HepG2 (cell line): ENCODE measurements at regions not wholly inside any gene's neighbourhood (a gene's known extent, or its start where the extent isn't known, plus 50 kb on each side); places are given as distances from the start of the nearest gene placed in this dataset.

Experiments
- ATAC-seq: fragments of 200-7000 bp; cut with Tn5 transposase; 3 replicates; pipeline ENCODE4 v1.9.1; 2020; ENCODE audit warnings: mild to moderate bottlenecking, moderate library complexity
- BruUV-seq: library from RNA; stranded (reverse); fragments of 400-500 nt; replicated peaks from 2 replicates; lab custom pipeline; 2021; lab: Mats Ljungman, UMichigan
- CTCF ChIA-PET: fragments of 300-600 bp; formaldehyde crosslinking; extraction: SDS; loops from one replicate; lab custom pipeline; 2021; ENCODE audit warnings: low total read pairs, inconsistent platforms, low intra/inter-chr PET ratio; lab: Yijun Ruan, JAX
- POLR2A ChIA-PET: fragments of 350-600 bp; sonication (Branson Sonifier 250); formaldehyde crosslinking; loops from one replicate; lab custom pipeline; 2020; ENCODE audit warnings: antibody characterized with exemption, inconsistent platforms; lab: Yijun Ruan, JAX
- DNase-seq: peaks from one replicate; pipeline ENCODE4 v3.0.0-alpha.2; 2015; ENCODE audit warnings: low spot score
- FAIRE-seq: peaks from 3 replicates; lab custom pipeline; 2011; peaks lifted over from hg19 to GRCh38; lab: Jason Lieb, UNC
- H2AFZ ChIP-seq: one replicate; pipeline ENCODE4 v1.6.1; 2011; ENCODE audit warnings: low read length, inconsistent platforms
- H3K27ac ChIP-seq: fragments of 300-600 bp; 3 replicates; pipeline ENCODE4 v1.8.0; 2011; ENCODE audit warnings: mixed run types, mild to moderate bottlenecking, mixed read lengths, low read length, inconsistent platforms; ENCODE audit not compliant: insufficient read depth; ENCODE audit errors: extremely low read length
- H3K27me3 ChIP-seq, 2 experiments: fragments of 200-600 bp in 1 of 2; 2 replicates in 1 of 2; 3 replicates in 1 of 2; pipeline versions ENCODE4 v1.6.0 to v1.8.0; 2011; ENCODE audit warnings: low read length in 2 of 2, mild to moderate bottlenecking in 2 of 2, moderate library complexity in 2 of 2, inconsistent platforms in 1 of 2; ENCODE audit not compliant: insufficient read depth in 2 of 2, control insufficient read depth in 1 of 2
- H3K36me3 ChIP-seq, 2 experiments: fragments of 200-600 bp in 1 of 2; replicated peaks in 1 of 2; 2 replicates in 1 of 2; 3 replicates in 1 of 2; pipeline versions ENCODE4 v1.5.1 to v1.8.0; 2011; ENCODE audit warnings: low read length in 2 of 2, inconsistent platforms in 1 of 2; ENCODE audit not compliant: insufficient read depth in 2 of 2, control insufficient read depth in 1 of 2
- H3K4me1 ChIP-seq: 2 replicates; pipeline ENCODE4 v1.5.1; 2012; ENCODE audit warnings: low read length, inconsistent platforms; ENCODE audit not compliant: insufficient read depth
- H3K4me2 ChIP-seq: 2 replicates; pipeline ENCODE4 v1.6.0; 2011; ENCODE audit warnings: low read depth, low read length, inconsistent platforms
- H3K4me3 ChIP-seq, 3 experiments: fragments of 200-600 bp in 1 of 3; sonication (generic), shearing (Covaris generic) in 1 of 3; replicated peaks in 1 of 3; 2 replicates each; pipeline ENCODE4 v1.5.1; 2011 to 2016; ENCODE audit warnings: low read length in 3 of 3, inconsistent platforms in 2 of 3, low read depth in 2 of 3, mild to moderate bottlenecking in 2 of 3, control low read depth in 1 of 3, mixed read lengths in 1 of 3; ENCODE audit not compliant: insufficient read depth in 1 of 3
- H3K79me2 ChIP-seq: one replicate; pipeline ENCODE4 v1.6.1; 2011; ENCODE audit warnings: low read length, inconsistent platforms; ENCODE audit not compliant: insufficient read depth
- H3K9ac ChIP-seq: 2 replicates; pipeline ENCODE4 v1.6.0; 2011; ENCODE audit warnings: mild to moderate bottlenecking, low read depth, low read length, inconsistent platforms; ENCODE audit not compliant: insufficient read depth
- H3K9me3 ChIP-seq: 2 replicates; pipeline ENCODE4 v1.5.1; 2012; ENCODE audit warnings: mild to moderate bottlenecking, low read length
- H4K20me1 ChIP-seq: 2 replicates; pipeline ENCODE4 v1.6.0; 2011; ENCODE audit warnings: inconsistent platforms, mild to moderate bottlenecking, low read length, moderate library complexity; ENCODE audit not compliant: insufficient read depth
- CBX5 ChIP-seq: sonication (generic); formaldehyde crosslinking; IDR thresholded peaks from 2 replicates; pipeline ENCODE4 v1.4.0; 2020; ENCODE audit warnings: missing genetic modification reagents, borderline replicate concordance
- GRHL1 ChIP-seq: sonication (generic); formaldehyde crosslinking; conservative IDR thresholded peaks from 2 replicates; pipeline ENCODE4 v1.8.0; 2022; ENCODE audit warnings: missing genetic modification reagents
- LBX2 ChIP-seq: sonication (generic); formaldehyde crosslinking; IDR thresholded peaks from 2 replicates; pipeline ENCODE4 v1.5.0; 2020; ENCODE audit warnings: missing genetic modification reagents, mild to moderate bottlenecking, borderline replicate concordance
- MAF1 ChIP-seq: sonication (generic); formaldehyde crosslinking; IDR thresholded peaks from 2 replicates; pipeline ENCODE4 v1.5.0; 2020; ENCODE audit warnings: missing genetic modification reagents, borderline replicate concordance
- REXO4 ChIP-seq: sonication (generic); formaldehyde crosslinking; IDR thresholded peaks from 2 replicates; pipeline ENCODE4 v1.8.0; 2022; ENCODE audit warnings: missing genetic modification reagents, mild to moderate bottlenecking, borderline replicate concordance
- RFX1 ChIP-seq: fragments of 450-650 bp; IDR thresholded peaks from 2 replicates; pipeline ENCODE4 v1.6.1; 2017
- ZNF414 ChIP-seq: sonication (generic); formaldehyde crosslinking; IDR thresholded peaks from 2 replicates; pipeline ENCODE4 v1.5.0; 2020; ENCODE audit warnings: missing genetic modification reagents
- WGBS: methylation state at CpG from one replicate; pipeline ENCODE4 v1.1.6; 2017; ENCODE audit warnings: low lambda C conversion rate; 5-methylcytosine and 5-hydroxymethylcytosine counted together
- in situ Hi-C: cut with HindIII; loops from 2 replicates; pipeline ENCODE4 v1.10.0; 2017; ENCODE audit warnings: low pct_unique_long_range_greater_than_20kb; ENCODE audit not compliant: extremely low pct_ligation_motif_present
- intact Hi-C: fragments of 100-400 bp; cut with micrococcal nuclease; formaldehyde crosslinking; loops from one replicate; pipeline ENCODE4 v1.10.0; 2022; ENCODE audit not compliant: unreplicated experiment

GRCh38 chr2:155301221-155301620, 602.7 kb downstream of the KCNJ3 start (continued):
- TF ChIP-seq REXO4 (CRISPR knock-in tag) (no peak), ZNF414 (no peak), MAF1 (CRISPR knock-in tag) (no peak), CBX5 (no peak)

GRCh38 chr2:155298001-155298400, 599.5 kb downstream of the KCNJ3 start:
- BruUV-seq = no TSS peak
- in situ Hi-C loops = no loop called here
- 2% methylated on average over 1 of the region's 1 CpG for WGBS

More at GRCh38 chr2:155298001-155298400, 599.5 kb downstream of the KCNJ3 start:
- Histone ChIP-seq H3K79me2 (no peaks in the 10 kb centered on the region), H3K27me3 (no peaks in the 10 kb centered on the region), H3K4me3 (no peak overlapping the region), H3K4me2 (no peak overlapping the region), H3K9ac (no peak overlapping the region), H4K20me1 (no peaks in the 10 kb centered on the region), H2AFZ (no peak overlapping the region), H3K4me1 (no peaks in the 10 kb centered on the region), H3K9me3 (no peaks in the 10 kb centered on the region), H3K27ac (no peak overlapping the region), H3K36me3 (no peaks in the 10 kb centered on the region)
- no peak for FAIRE-seq
- intact Hi-C loops = no loop called here
- POLR2A ChIA-PET = no interaction called here
- TF ChIP-seq RFX1 (no peak), GRHL1 (no peak), LBX2 (CRISPR knock-in tag) (no peak)
- no peak for ATAC-seq
- no peak for DNase-seq
- CTCF ChIA-PET = no interaction called here
